GM23248 (cell line): ENCODE measurements at regions not wholly inside any gene's neighbourhood (a gene's known extent, or its start where the extent isn't known, plus 50 kb on each side); places are given as distances from the start of the nearest gene placed in this dataset.

Experiments
- EZH2 ChIP-seq: fragments of 200-600 bp; sonication (generic); IDR thresholded peaks from 2 replicates; pipeline ENCODE4 v1.6.1; 2018; ENCODE audit warnings: antibody characterized with exemption, mild to moderate bottlenecking; ENCODE audit not compliant: insufficient read depth, poor library complexity, severe bottlenecking
- EZH2phosphoT487 ChIP-seq: fragments of 200-600 bp; sonication (generic); IDR thresholded peaks from 2 replicates; pipeline ENCODE4 v1.6.1; 2018; ENCODE audit warnings: antibody characterized with exemption, moderate library complexity, mild to moderate bottlenecking, low read depth; ENCODE audit not compliant: insufficient read depth

DNA sequence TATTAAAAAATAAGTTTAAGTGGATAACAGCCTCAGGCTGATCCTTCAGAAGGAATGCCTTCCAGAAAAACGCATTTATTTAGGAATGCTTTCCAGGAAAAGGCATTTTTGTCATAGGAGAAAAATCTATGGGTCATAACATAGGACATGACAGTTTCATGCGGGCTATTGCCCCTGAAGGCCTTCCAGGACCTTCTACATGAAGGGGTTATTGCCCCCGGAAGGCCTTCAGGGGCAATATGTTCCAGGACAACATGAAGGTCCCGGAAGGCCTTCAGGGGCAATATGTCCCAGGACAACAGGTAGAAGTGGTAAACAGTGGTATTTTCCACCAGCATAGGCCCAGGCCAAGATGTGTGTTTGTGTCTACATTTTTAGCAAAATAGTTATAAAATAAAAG, 191.3 kb upstream of the RASA1 start:
- TF ChIP-seq EZH2 (no peak), EZH2phosphoT487 (no peak)
